ENCODE measurements at regions not wholly inside any gene's neighbourhood (a gene's known extent, or its start where the extent isn't known, plus 50 kb on each side); places are given as distances from the start of the nearest gene placed in this dataset.

DNA sequence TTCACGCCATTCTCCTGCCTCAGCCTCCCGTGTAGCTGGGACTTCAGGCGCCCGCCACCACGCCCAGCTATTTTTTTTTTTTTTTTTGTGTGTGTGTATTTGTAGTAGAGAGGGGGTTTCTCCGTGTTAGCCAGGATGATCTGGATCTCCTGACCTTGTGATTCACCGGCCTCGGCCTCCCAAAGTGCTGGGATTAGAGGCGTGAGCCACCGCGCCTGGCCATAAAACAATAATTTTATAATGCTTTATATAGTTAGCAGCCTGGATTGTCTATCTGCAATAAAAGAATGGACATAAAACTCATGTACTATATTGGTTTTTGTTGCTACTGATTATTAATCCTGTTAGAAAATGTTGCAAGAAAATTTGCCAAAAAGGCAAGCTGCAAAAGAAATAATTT lies 195.9 kb upstream of the BANK1 start:
- no peaks in the 10 kb centered on the region for H3F3A ChIP-seq (ENCODE audit: low read depth)
- no peak overlapping the region for H2AFZ ChIP-seq (ENCODE audit: low read length)
- H4K20me1 ChIP-seq (ENCODE audit: insufficient read depth, low read length, poor library complexity, severe bottlenecking) = no peaks in the 10 kb centered on the region
- H3K36me3 ChIP-seq (ENCODE audit: insufficient read depth, low read length) = no peaks in the 10 kb centered on the region
- no peaks in the 10 kb centered on the region for H3K27me3 ChIP-seq (ENCODE audit: insufficient read depth, low read length, poor library complexity, severe bottlenecking)
- no peak overlapping the region for H3K4me2 ChIP-seq (ENCODE audit: low read depth, low read length, poor library complexity, severe bottlenecking)
- H3K9me2 ChIP-seq (replicated peaks; ENCODE audit: low read depth, low read length) = no peaks in the 10 kb centered on the region
- H3K4me3 ChIP-seq (ENCODE audit: low read length, poor library complexity, severe bottlenecking) = no peak overlapping the region
- H3K9ac ChIP-seq (ENCODE audit: low read depth, low read length, poor library complexity, severe bottlenecking) = no peak overlapping the region
- H3K4me1 ChIP-seq (ENCODE audit: insufficient read depth, low read length, poor library complexity, severe bottlenecking) = no peaks in the 10 kb centered on the region
- no peaks in the 10 kb centered on the region for H3K79me2 ChIP-seq (ENCODE audit: insufficient read depth, low read length)
- no peaks in the 10 kb centered on the region for H3K9me3 ChIP-seq (ENCODE audit: insufficient read depth, low read depth, low read length)
- TF ChIP-seq, protein P1, sequence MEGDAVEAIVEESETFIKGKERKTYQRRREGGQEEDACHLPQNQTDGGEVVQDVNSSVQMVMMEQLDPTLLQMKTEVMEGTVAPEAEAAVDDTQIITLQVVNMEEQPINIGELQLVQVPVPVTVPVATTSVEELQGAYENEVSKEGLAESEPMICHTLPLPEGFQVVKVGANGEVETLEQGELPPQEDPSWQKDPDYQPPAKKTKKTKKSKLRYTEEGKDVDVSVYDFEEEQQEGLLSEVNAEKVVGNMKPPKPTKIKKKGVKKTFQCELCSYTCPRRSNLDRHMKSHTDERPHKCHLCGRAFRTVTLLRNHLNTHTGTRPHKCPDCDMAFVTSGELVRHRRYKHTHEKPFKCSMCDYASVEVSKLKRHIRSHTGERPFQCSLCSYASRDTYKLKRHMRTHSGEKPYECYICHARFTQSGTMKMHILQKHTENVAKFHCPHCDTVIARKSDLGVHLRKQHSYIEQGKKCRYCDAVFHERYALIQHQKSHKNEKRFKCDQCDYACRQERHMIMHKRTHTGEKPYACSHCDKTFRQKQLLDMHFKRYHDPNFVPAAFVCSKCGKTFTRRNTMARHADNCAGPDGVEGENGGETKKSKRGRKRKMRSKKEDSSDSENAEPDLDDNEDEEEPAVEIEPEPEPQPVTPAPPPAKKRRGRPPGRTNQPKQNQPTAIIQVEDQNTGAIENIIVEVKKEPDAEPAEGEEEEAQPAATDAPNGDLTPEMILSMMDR (conservative IDR thresholded peaks at IDR 0.05; ENCODE audit: low read length) = no peak
- TF ChIP-seq EZH2phosphoT487 (IDR thresholded peaks at IDR 0.05; ENCODE audit: borderline replicate concordance) = no peak

DNA sequence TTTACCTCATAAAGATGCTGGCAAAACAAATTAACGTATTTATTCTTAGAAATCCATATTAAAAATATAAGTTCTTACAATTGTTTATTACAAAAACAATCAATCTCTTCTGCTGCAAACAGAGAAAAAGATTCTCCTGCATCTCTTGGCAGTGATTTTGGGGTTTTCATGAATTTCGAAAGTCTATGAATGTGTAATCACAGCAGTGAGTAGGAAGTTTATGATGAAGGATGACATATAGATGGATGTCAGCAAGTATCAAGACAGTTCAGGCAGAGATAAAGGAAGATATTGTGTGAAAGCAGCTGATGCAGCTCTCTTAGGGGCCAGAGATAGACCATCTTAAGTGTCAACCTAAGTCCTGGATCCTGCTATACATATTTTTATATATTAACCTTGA lies 196.9 kb upstream of the BANK1 start:
- Histone ChIP-seq H3K9ac (ENCODE audit: low read depth, low read length, poor library complexity, severe bottlenecking) (no peak overlapping the region), H3K9me2 (replicated peaks; ENCODE audit: low read depth, low read length) (no peaks in the 10 kb centered on the region), H3K79me2 (ENCODE audit: insufficient read depth, low read length) (no peaks in the 10 kb centered on the region), H3F3A (ENCODE audit: low read depth) (no peaks in the 10 kb centered on the region), H2AFZ (ENCODE audit: low read length) (no peak overlapping the region), H3K36me3 (ENCODE audit: insufficient read depth, low read length) (no peaks in the 10 kb centered on the region), H3K4me2 (ENCODE audit: low read depth, low read length, poor library complexity, severe bottlenecking) (no peak overlapping the region), H3K4me1 (ENCODE audit: insufficient read depth, low read length, poor library complexity, severe bottlenecking) (no peaks in the 10 kb centered on the region), H3K9me3 (ENCODE audit: insufficient read depth, low read depth, low read length) (no peaks in the 10 kb centered on the region), H3K4me3 (ENCODE audit: low read length, poor library complexity, severe bottlenecking) (no peak overlapping the region), H3K27me3 (ENCODE audit: insufficient read depth, low read length, poor library complexity, severe bottlenecking) (no peaks in the 10 kb centered on the region), H4K20me1 (ENCODE audit: insufficient read depth, low read length, poor library complexity, severe bottlenecking) (no peaks in the 10 kb centered on the region)
- TF ChIP-seq EZH2phosphoT487 (IDR thresholded peaks at IDR 0.05; ENCODE audit: borderline replicate concordance) = no peak
- TF ChIP-seq, protein P1 (conservative IDR thresholded peaks at IDR 0.05; ENCODE audit: low read length) = no peak

DNA sequence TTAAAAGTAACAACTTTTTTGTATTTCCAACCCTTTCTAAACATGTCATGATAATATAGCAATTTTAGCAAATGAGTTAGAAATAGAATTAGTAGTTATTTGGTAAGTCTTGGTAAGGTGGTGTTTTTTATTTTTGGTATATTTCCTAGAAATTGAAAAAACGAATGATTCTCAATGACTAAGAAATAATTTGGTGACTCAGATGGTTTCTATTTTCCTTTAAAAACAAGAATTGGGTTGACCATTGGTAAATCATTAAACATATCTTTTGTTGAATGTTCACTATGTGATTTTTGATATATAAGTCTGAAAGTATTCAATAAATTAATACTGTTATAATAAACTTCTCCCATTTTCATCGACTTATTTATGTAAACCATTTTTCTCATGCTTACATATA lies 206.2 kb upstream of the BANK1 start:
- no peaks in the 10 kb centered on the region for H3F3A ChIP-seq (ENCODE audit: low read depth)
- no peaks in the 10 kb centered on the region for H3K36me3 ChIP-seq (ENCODE audit: insufficient read depth, low read length)
- peaks cover 13% of the 10 kb centered on the region; the same call in 1 of the 2 replicates for H3K9me3 ChIP-seq (ENCODE audit: insufficient read depth, low read depth, low read length)
- no peaks in the 10 kb centered on the region for H4K20me1 ChIP-seq (ENCODE audit: insufficient read depth, low read length, poor library complexity, severe bottlenecking)
- no peak overlapping the region for H2AFZ ChIP-seq (ENCODE audit: low read length)
- H3K27me3 ChIP-seq (ENCODE audit: insufficient read depth, low read length, poor library complexity, severe bottlenecking) = no peaks in the 10 kb centered on the region
- H3K9me2 ChIP-seq (replicated peaks; ENCODE audit: low read depth, low read length) = no peaks in the 10 kb centered on the region
- H3K4me1 ChIP-seq (ENCODE audit: insufficient read depth, low read length, poor library complexity, severe bottlenecking) = no peaks in the 10 kb centered on the region
- H3K9ac ChIP-seq (ENCODE audit: low read depth, low read length, poor library complexity, severe bottlenecking) = no peak overlapping the region
- H3K79me2 ChIP-seq (ENCODE audit: insufficient read depth, low read length) = no peaks in the 10 kb centered on the region
- H3K4me2 ChIP-seq (ENCODE audit: low read depth, low read length, poor library complexity, severe bottlenecking) = no peak overlapping the region
- TF ChIP-seq, protein P1 (conservative IDR thresholded peaks at IDR 0.05; ENCODE audit: low read length) = no peak
- no peak for TF ChIP-seq EZH2phosphoT487 (IDR thresholded peaks at IDR 0.05; ENCODE audit: borderline replicate concordance)
- H3K4me3 ChIP-seq (ENCODE audit: low read length, poor library complexity, severe bottlenecking) = no peak overlapping the region

Measured in Loucy (cell line).